ENCODE measurements at regions not wholly inside any gene's neighbourhood (a gene's known extent, or its start where the extent isn't known, plus 50 kb on each side); places are given as distances from the start of the nearest gene placed in this dataset.

DNA sequence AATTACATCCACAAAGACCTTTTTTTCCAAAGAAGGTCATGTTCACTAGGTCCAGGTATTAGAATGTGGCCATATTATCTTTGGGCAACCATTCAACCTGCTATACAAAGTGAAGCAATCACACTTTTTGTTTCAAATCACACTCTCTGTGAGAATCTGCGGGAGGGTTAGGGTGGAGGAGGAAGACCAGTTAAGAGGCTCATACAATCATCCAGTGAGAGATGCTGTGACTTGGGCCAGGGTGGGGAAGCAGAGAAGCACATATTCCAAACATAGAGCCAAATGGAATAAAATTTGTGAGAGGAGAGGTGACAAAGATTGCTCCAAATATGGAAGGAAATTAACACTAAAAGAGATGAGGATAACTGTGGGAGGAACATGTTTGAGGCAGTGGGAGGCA lies 351.6 kb downstream of the CYRIA start:
- TF ChIP-seq, protein P1, sequence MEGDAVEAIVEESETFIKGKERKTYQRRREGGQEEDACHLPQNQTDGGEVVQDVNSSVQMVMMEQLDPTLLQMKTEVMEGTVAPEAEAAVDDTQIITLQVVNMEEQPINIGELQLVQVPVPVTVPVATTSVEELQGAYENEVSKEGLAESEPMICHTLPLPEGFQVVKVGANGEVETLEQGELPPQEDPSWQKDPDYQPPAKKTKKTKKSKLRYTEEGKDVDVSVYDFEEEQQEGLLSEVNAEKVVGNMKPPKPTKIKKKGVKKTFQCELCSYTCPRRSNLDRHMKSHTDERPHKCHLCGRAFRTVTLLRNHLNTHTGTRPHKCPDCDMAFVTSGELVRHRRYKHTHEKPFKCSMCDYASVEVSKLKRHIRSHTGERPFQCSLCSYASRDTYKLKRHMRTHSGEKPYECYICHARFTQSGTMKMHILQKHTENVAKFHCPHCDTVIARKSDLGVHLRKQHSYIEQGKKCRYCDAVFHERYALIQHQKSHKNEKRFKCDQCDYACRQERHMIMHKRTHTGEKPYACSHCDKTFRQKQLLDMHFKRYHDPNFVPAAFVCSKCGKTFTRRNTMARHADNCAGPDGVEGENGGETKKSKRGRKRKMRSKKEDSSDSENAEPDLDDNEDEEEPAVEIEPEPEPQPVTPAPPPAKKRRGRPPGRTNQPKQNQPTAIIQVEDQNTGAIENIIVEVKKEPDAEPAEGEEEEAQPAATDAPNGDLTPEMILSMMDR (IDR thresholded peaks at IDR 0.05) = no peak
- H3K79me2 ChIP-seq = no peaks in the 10 kb centered on the region
- no peak overlapping the region for H3K27ac ChIP-seq
- no peak overlapping the region for H2AFZ ChIP-seq
- no peaks in the 10 kb centered on the region for H3K9me3 ChIP-seq (ENCODE audit: control insufficient read depth, low read length)
- no peaks in the 10 kb centered on the region for H3K4me1 ChIP-seq
- no peak overlapping the region for H3K9ac ChIP-seq
- H3K27me3 ChIP-seq (ENCODE audit: control insufficient read depth, insufficient read depth, low read length) = no peaks in the 10 kb centered on the region
- H3K4me2 ChIP-seq (ENCODE audit: low read length) = no peak overlapping the region
- no peaks in the 10 kb centered on the region for H3K36me3 ChIP-seq (ENCODE audit: control insufficient read depth, insufficient read depth, low read length)
- H3K4me3 ChIP-seq (ENCODE audit: low read depth, low read length) = no peak overlapping the region

DNA sequence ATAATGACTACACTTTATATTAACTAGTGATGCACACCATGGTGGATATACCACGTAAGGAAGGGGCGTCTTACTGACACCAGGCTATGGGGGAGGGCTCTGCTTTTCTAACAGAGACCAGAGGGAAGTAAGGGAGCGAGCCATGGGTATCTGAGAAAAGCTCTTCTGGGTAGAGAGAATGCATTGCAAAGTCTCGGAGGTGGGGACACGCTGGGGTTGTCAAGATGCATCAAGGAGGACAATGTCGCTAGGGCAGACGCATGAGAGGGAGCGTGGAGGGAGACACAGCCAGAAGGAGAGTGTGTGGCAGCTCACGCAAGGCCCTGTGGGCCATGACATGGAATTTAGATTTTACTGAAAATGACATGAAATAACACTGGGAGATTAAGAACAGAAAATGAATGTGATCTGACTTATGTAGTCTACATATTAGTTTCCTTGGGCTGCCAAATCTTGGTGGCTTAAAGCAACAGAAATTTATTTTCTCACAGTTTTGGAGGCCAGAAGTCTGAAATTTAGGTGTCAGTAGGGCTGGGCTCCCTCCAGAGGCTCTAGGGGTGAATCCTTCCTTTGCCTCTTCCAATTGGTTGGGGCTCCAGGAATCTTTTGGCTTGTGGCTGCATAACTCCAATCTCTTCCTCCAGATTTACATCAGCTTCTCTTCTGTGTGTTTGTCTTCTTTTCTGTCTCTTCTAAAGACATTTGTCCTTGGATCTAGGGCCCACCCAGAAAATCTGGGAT lies 352.2 kb downstream of the CYRIA start:
- Histone ChIP-seq H3K4me3 (ENCODE audit: low read depth, low read length) (no peak overlapping the region), H3K4me2 (ENCODE audit: low read length) (no peak overlapping the region), H3K79me2 (no peaks in the 10 kb centered on the region), H3K27me3 (ENCODE audit: control insufficient read depth, insufficient read depth, low read length) (no peaks in the 10 kb centered on the region), H3K27ac (no peak overlapping the region), H3K4me1 (no peaks in the 10 kb centered on the region), H3K9me3 (ENCODE audit: control insufficient read depth, low read length) (no peaks in the 10 kb centered on the region), H3K9ac (no peak overlapping the region), H2AFZ (no peak overlapping the region), H3K36me3 (ENCODE audit: control insufficient read depth, insufficient read depth, low read length) (no peaks in the 10 kb centered on the region)
- TF ChIP-seq, protein P1 (IDR thresholded peaks at IDR 0.05) = no peak

DNA sequence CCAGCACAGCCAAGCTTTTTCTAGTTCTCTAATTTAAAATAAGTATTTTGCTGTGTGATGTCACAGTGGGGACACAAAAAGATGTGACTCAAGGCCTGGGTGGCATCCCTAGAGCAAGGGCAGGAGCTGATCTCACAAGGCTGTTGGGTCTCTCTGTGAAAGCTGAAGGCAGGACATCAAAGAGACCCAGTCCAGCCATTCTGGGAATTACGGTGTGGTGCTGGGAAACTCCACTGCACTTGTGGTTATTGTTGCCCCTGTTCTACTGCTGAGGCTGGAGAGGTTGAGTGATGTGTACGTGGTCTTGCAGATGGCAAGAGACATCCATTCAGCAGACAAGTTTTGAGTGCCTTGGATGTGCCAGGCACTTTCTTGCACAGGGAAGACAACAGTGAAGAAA lies 352.9 kb downstream of the CYRIA start:
- Histone ChIP-seq H3K36me3 (ENCODE audit: control insufficient read depth, insufficient read depth, low read length) (no peaks in the 10 kb centered on the region), H3K4me3 (ENCODE audit: low read depth, low read length) (no peak overlapping the region)

DNA sequence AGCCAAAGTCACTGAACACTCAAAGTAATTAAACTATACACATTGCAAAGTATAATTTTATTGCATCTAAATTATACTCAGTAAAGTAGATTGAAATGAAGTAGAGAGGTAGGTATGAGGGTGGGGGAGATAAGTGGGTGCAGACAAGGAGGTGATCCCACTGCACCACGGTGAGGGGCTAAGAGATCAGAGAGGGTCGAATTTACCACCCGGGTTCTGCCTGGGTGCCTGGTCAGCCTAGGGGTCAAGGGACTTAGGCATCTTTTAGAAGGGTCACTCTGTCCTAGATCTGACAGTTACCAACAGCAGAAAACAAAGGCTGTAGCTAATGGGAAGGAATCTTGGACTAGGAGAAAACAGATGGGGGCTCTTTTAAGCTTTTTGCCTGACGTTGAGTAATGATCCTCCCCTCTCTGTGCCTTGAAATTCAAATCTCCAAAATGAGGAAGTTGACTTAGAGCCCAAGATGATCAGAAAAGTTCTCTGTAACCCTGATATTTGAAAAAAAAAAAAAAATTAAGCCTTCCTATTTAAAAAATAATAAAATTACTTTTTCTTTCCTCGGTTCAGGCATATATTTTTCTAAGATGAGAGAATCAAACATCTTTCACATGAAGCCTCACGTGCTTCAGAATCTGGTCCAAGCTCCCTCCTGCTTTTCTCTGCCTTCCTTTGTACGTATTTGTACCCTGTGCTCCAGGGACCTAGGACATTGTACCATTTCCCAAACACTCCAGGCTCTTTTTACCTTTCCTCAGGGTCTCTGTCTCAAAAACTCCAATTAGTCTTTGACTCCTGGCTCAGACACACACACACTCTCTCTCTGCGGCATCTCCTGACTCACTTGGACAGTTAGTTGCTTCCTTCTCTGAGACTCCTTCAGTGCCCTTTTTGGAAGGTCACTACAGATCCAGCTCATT lies 353.9 kb downstream of the CYRIA start:
- H3K9me3 ChIP-seq (ENCODE audit: control insufficient read depth, low read length) = no peaks in the 10 kb centered on the region
- TF ChIP-seq, protein P1 (IDR thresholded peaks at IDR 0.05) = no peak
- no peak overlapping the region for H3K27ac ChIP-seq
- H3K36me3 ChIP-seq (ENCODE audit: control insufficient read depth, insufficient read depth, low read length) = no peaks in the 10 kb centered on the region
- H3K79me2 ChIP-seq = no peaks in the 10 kb centered on the region
- no peaks in the 10 kb centered on the region for H3K27me3 ChIP-seq (ENCODE audit: control insufficient read depth, insufficient read depth, low read length)
- no peak overlapping the region for H3K4me2 ChIP-seq (ENCODE audit: low read length)
- no peak overlapping the region for H3K4me3 ChIP-seq (ENCODE audit: low read depth, low read length)
- no peaks in the 10 kb centered on the region for H3K4me1 ChIP-seq
- H3K9ac ChIP-seq = no peak overlapping the region
- no peak overlapping the region for H2AFZ ChIP-seq

More for the DNA sequence above, 352.9 kb downstream of the CYRIA start:
- Histone ChIP-seq H3K9ac (no peak overlapping the region), H3K9me3 (ENCODE audit: control insufficient read depth, low read length) (no peaks in the 10 kb centered on the region), H3K4me1 (no peaks in the 10 kb centered on the region), H2AFZ (no peak overlapping the region), H3K27ac (no peak overlapping the region), H3K27me3 (ENCODE audit: control insufficient read depth, insufficient read depth, low read length) (no peaks in the 10 kb centered on the region), H3K4me2 (ENCODE audit: low read length) (no peak overlapping the region), H3K79me2 (no peaks in the 10 kb centered on the region)
- TF ChIP-seq, protein P1 (IDR thresholded peaks at IDR 0.05) = no peak
